NOMO-1 treated with dmso at 0.1 percent for 144 hours (cell line): ENCODE measurements at regions not wholly inside any gene's neighbourhood (a gene's known extent, or its start where the extent isn't known, plus 50 kb on each side); places are given as distances from the start of the nearest gene placed in this dataset.

Experiments used
- DNase-seq: peaks from one replicate; lab custom pipeline; 2025; ENCODE audit not compliant: unreplicated experiment; lab: John Stamatoyannopoulos, UW

GRCh38 chr17:34776456-34777443, 184.5 kb downstream of the CCT6B start:
- DNase-seq, result no peak

- DNase-seq, result no peak
Measured at GRCh38 chr17:34773036-34773435, 188.2 kb downstream of the CCT6B start.

GRCh38 chr17:34771891-34772290, 189.4 kb downstream of the CCT6B start:
- no peak for DNase-seq

GRCh38 chr17:34770586-34770985, 190.7 kb downstream of the CCT6B start:
- no peak for DNase-seq

GRCh38 chr17:34769899-34770298, 190.5 kb downstream of the TMEM132E start:
- DNase-seq, result no peak

GRCh38 chr17:34769049-34769448, 189.7 kb downstream of the TMEM132E start:
- no peak for DNase-seq

- DNase-seq, result no peak
Measured at GRCh38 chr17:34765291-34765690, 185.9 kb downstream of the TMEM132E start.

- no peak for DNase-seq
Measured at GRCh38 chr17:34764716-34765115, 185.3 kb downstream of the TMEM132E start.

GRCh38 chr17:34763728-34764665, 184.6 kb downstream of the TMEM132E start:
- no peak for DNase-seq

- DNase-seq, result no peak
Measured at GRCh38 chr17:34762078-34762477, 182.7 kb downstream of the TMEM132E start.

GRCh38 chr17:34761646-34762045, 182.3 kb downstream of the TMEM132E start:
- peak; percentile 23 for DNase-seq

- DNase-seq, result no peak
Measured at GRCh38 chr17:34760931-34761495, 181.6 kb downstream of the TMEM132E start.

GRCh38 chr17:34758718-34759117, 179.3 kb downstream of the TMEM132E start:
- DNase-seq, result no peak

- DNase-seq, result no peak
Measured at GRCh38 chr17:34758316-34758715, 178.9 kb downstream of the TMEM132E start.

- DNase-seq, result no peak
Measured at GRCh38 chr17:34757611-34758010, 178.2 kb downstream of the TMEM132E start.

GRCh38 chr17:34757106-34757505, 177.7 kb downstream of the TMEM132E start:
- DNase-seq, result no peak

GRCh38 chr17:34756637-34757021, 177.2 kb downstream of the TMEM132E start:
- no peak for DNase-seq

GRCh38 chr17:34755981-34756636, 176.7 kb downstream of the TMEM132E start:
- DNase-seq, result no peak

GRCh38 chr17:34755371-34755770, 176.0 kb downstream of the TMEM132E start:
- DNase-seq, result no peak

- DNase-seq, result no peak
Measured at GRCh38 chr17:34750004-34750403, 170.6 kb downstream of the TMEM132E start.

- no peak for DNase-seq
Measured at GRCh38 chr17:34741967-34742366, 162.6 kb downstream of the TMEM132E start.
